Vagina (tissue), 2 donors: ENCODE measurements at regions not wholly inside any gene's neighbourhood (a gene's known extent, or its start where the extent isn't known, plus 50 kb on each side); places are given as distances from the start of the nearest gene placed in this dataset.

ENCODE experiments used
- DNase-seq, 2 donors: peaks; one replicate each; pipeline ENCODE4 v3.0.0-alpha.2; 2017; ENCODE audit errors: extremely low spot score in 2 of 2
- H3K27ac ChIP-seq: fragments of 200-600 bp; sonication (generic); one replicate; pipeline ENCODE4 v1.5.1; 2019
- H3K27me3 ChIP-seq: fragments of 200-600 bp; sonication (generic); one replicate; pipeline ENCODE4 v1.5.1; 2019
- H3K36me3 ChIP-seq, 2 donors: fragments of 200-600 bp; sonication (generic); one replicate each; pipeline ENCODE4 v1.5.1; 2017 to 2019
- H3K4me1 ChIP-seq: fragments of 200-600 bp; sonication (generic); one replicate; pipeline ENCODE4 v1.5.1; 2019
- H3K4me3 ChIP-seq, 2 donors: fragments of 200-600 bp; sonication (generic); 1 replicate in 1 of 2; 2 replicates in 1 of 2; pipeline ENCODE4 v1.5.1; 2016 to 2019
- H3K9me3 ChIP-seq: fragments of 200-600 bp; sonication (generic); one replicate; pipeline ENCODE4 v1.5.1; 2019
- CTCF ChIP-seq, 3 experiments: fragments of 450-650 bp in 2 of 3; fragments of 200-600 bp in 1 of 3; sonication (generic) in 1 of 3; IDR thresholded peaks; one replicate each; pipeline ENCODE4 v1.5.1; 2017 to 2019; ENCODE audit warnings: antibody characterized with exemption in 3 of 3, mild to moderate bottlenecking in 2 of 3, moderate library complexity in 2 of 3
- POLR2A ChIP-seq, 2 donors: fragments of 450-650 bp; IDR thresholded peaks; one replicate each; pipeline ENCODE4 v1.6.1; 2017; ENCODE audit warnings: antibody characterized with exemption in 2 of 2, mild to moderate bottlenecking in 2 of 2, moderate library complexity in 2 of 2
- POLR2AphosphoS5 ChIP-seq, 2 donors: sonication (generic); formaldehyde crosslinking; IDR thresholded peaks; one replicate each; pipeline ENCODE4 v1.9.0; 2017; ENCODE audit warnings: antibody characterized with exemption in 2 of 2, mild to moderate bottlenecking in 2 of 2, low read depth in 1 of 2; ENCODE audit not compliant: insufficient read depth in 1 of 2
- intact Hi-C: fragments of 100-400 bp; cut with DNase I; formaldehyde crosslinking; loops from one replicate; pipeline ENCODE4 v1.15.1; 2023

GRCh38 chr9:126147936-126148870 lies 178.4 kb upstream of the MVB12B start:
- Histone ChIP-seq H3K4me1 (peaks cover 20% of the 10 kb centered on the region), H3K27me3 (no peaks in the 10 kb centered on the region), H3K9me3 (no peaks in the 10 kb centered on the region), H3K27ac (no peak overlapping the region), H3K4me3 (no peak overlapping the region), H3K36me3 (no peaks in the 10 kb centered on the region)
- peak; percentile 76 to 82 for DNase-seq
- TF ChIP-seq CTCF (IDR thresholded peaks at IDR 0.05) (no peak), POLR2A (IDR thresholded peaks at IDR 0.05) (no peak)
- intact Hi-C loops, result no loop called here

GRCh38 chr9:126148994-126149393 lies 177.6 kb upstream of the MVB12B start:
- DNase-seq, result peak in 1 of 2 donors; percentile 37
- no peaks in the 10 kb centered on the region for H3K36me3 ChIP-seq
- intact Hi-C loops, result no loop called here

GRCh38 chr9:126149661-126150060 lies 177.0 kb upstream of the MVB12B start:
- intact Hi-C loops, result no loop called here
- Histone ChIP-seq H3K4me3 (no peak overlapping the region), H3K27ac (no peak overlapping the region), H3K27me3 (no peaks in the 10 kb centered on the region), H3K36me3 (no peaks in the 10 kb centered on the region), H3K9me3 (no peaks in the 10 kb centered on the region), H3K4me1 (peaks cover 20% of the 10 kb centered on the region)
- DNase-seq, result peak; percentile 32 to 55
- TF ChIP-seq CTCF (IDR thresholded peaks at IDR 0.05), result no peak
- no peak for TF ChIP-seq POLR2A (IDR thresholded peaks at IDR 0.05)
- TF ChIP-seq POLR2AphosphoS5 (IDR thresholded peaks at IDR 0.05; ENCODE audit: insufficient read depth in 1 of 2, low read depth in 1 of 2), result no peak

More at GRCh38 chr9:126148994-126149393, 177.6 kb upstream of the MVB12B start:
- H3K4me3 ChIP-seq, result no peak overlapping the region
- no peaks in the 10 kb centered on the region for H3K9me3 ChIP-seq
- H3K27ac ChIP-seq, result no peak overlapping the region
- TF ChIP-seq POLR2A (IDR thresholded peaks at IDR 0.05) (no peak), CTCF (IDR thresholded peaks at IDR 0.05) (no peak), POLR2AphosphoS5 (IDR thresholded peaks at IDR 0.05; ENCODE audit: insufficient read depth in 1 of 2, low read depth in 1 of 2) (no peak)
- peaks cover 20% of the 10 kb centered on the region for H3K4me1 ChIP-seq
- H3K27me3 ChIP-seq, result no peaks in the 10 kb centered on the region

GRCh38 chr9:126150411-126151030 lies 176.1 kb upstream of the MVB12B start:
- Histone ChIP-seq H3K4me1 (peaks cover 20% of the 10 kb centered on the region), H3K27ac (no peak overlapping the region), H3K27me3 (no peaks in the 10 kb centered on the region), H3K9me3 (no peaks in the 10 kb centered on the region), H3K36me3 (no peaks in the 10 kb centered on the region), H3K4me3 (no peak overlapping the region)
- no peak for TF ChIP-seq POLR2AphosphoS5 (IDR thresholded peaks at IDR 0.05; ENCODE audit: insufficient read depth in 1 of 2, low read depth in 1 of 2)
- intact Hi-C loops, result no loop called here
- DNase-seq, result peak in 1 of 2 donors; percentile 52

- H3K4me3 ChIP-seq, result no peak overlapping the region
- DNase-seq, result peak in 1 of 2 donors; percentile 49
Observed at GRCh38 chr9:126151031-126151685, 175.5 kb upstream of the MVB12B start.

More at GRCh38 chr9:126151031-126151685, 175.5 kb upstream of the MVB12B start:
- Histone ChIP-seq H3K4me1 (peaks cover 20% of the 10 kb centered on the region), H3K9me3 (no peaks in the 10 kb centered on the region), H3K27ac (no peak overlapping the region), H3K36me3 (no peaks in the 10 kb centered on the region), H3K27me3 (no peaks in the 10 kb centered on the region)
- intact Hi-C loops, result no loop called here
- no peak for TF ChIP-seq CTCF (IDR thresholded peaks at IDR 0.05)
